D721Med (cell line): ENCODE measurements at regions not wholly inside any gene's neighbourhood (a gene's known extent, or its start where the extent isn't known, plus 50 kb on each side); places are given as distances from the start of the nearest gene placed in this dataset.

Experiments
- DNase-seq: peaks from one replicate; pipeline ENCODE4 v3.0.0; 2011; ENCODE audit warnings: low spot score; ENCODE audit not compliant: insufficient read length
- FAIRE-seq: peaks from 2 replicates; lab custom pipeline; 2011; peaks lifted over from hg19 to GRCh38; lab: Jason Lieb, UNC
- CTCF ChIP-seq: IDR thresholded peaks from 2 replicates; pipeline ENCODE4 v1.5.1; 2012; ENCODE audit warnings: mild to moderate bottlenecking, control low read depth; ENCODE audit not compliant: insufficient read depth; ENCODE audit errors: missing control alignments

- FAIRE-seq (no peak), DNase-seq (no peak)
- TF ChIP-seq CTCF, result no peak
Measured at GRCh38 chr3:154559623-154560022, 129.6 kb upstream of the GPR149 start.

- peak; percentile 12 for TF ChIP-seq CTCF
- no peak for DNase-seq
- FAIRE-seq, result no peak
Measured at GRCh38 chr3:154552338-154552737, 122.3 kb upstream of the GPR149 start.

DNA sequence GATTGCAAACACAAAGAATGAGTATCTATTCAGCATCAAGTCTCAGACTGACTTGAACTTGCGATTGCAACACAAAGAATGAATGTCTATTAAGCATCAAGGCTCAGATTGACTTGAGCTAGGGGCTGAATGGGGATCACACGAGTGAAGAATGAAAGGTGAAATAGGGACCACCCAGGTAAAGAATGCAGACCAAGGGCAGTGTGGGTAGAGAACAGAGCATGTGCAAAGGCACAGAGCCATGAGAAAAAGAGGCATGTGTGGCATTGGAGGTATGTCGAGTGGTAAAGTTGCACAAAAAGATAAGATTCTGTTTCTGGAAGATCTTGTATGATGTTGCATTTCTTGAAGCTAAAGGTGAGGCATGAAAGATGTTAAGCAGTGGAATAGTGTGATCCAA, 119.4 kb upstream of the GPR149 start:
- TF ChIP-seq CTCF, result no peak
- DNase-seq, result no peak

DNA sequence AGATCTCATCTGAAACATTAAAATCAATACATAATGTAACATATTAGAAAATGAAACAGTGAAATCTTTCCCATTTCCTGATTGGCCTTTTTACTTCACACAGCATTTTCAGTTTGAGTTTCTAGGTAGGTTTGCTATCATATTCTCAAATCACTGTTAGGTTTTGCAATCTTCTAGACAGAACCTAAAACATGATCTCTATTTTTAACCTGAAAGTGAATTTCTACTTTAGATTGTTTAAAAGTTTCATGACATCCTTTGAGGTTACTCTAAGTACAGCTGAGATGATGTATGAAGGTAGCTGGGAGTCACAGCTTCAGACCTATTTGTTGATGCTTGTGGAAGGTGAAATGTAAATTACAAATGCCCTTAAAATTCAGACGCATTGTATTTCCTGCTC, 118.4 kb upstream of the GPR149 start:
- FAIRE-seq (no peak), DNase-seq (no peak)
- no peak for TF ChIP-seq CTCF

More for the DNA sequence above, 119.4 kb upstream of the GPR149 start:
- no peak for FAIRE-seq

GRCh38 chr3:154542837-154543236, 112.8 kb upstream of the GPR149 start:
- no peak for TF ChIP-seq CTCF
- DNase-seq (no peak), FAIRE-seq (no peak)

DNA sequence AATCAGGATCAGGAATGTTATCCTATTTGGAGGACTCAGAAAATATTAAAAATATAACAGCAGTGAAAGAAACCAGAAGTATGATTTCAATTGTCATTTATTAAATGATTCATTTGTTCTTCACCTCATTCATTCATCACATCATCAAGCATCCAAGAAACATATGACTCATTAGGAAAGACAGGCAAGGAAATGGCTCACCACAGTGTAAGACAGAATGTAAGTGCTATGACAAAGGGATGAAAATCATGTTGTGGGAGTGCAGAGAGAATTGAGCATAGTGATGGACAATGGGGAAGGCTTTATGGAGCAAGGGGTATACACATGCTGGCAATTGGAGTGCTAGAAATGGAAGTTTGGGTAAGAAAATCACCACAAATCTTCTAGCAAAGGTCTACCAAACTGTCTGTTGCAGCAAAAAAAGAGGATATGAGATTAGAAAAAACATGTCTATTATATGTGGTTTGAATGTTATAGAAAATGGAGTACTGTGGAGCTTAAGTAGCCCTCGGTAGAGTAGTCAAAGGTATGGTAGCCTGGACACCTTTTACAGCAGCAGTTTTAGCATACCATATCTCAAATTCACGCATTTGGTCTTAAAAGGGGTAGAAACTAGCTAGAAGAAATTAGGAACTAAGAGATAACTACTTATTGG, 111.1 kb upstream of the GPR149 start:
- DNase-seq, result no peak
- FAIRE-seq, result no peak
- no peak for TF ChIP-seq CTCF

DNA sequence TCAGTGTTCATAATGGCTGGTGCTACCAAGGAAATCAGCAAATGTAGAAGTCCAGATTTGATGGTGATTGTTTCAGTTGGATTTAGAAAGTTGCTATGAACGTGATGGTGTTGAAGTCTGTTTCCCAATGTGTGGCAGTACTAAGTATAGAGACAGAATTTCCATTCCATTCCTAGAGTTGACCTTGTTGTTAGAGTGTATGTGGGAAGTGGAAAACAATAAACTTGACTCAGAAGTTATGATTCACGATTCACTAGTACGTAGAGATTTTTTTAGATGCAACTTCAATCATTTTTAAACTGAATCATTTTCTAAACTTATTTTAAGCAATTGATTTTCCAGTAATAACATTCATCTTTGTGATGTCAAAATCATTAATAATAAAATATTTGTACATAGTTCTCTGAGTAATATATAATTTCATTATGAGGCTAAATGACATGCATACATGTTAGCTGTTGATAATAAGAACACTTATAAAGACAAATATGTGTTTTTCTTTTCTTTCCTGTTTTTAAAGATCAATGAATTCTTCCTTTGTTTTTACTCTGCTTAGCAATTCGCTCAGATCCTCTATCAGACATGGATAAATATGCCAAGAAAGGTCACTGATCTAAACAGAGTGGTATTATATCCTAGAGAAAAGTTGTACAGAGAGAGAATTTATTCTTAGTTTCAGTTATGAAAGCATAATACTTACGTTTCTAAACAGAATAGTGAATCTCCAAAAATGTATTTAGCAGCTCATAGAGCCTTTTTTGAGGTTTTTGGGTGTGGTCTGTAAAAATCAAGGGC, 108.8 kb upstream of the GPR149 start:
- DNase-seq (no peak), FAIRE-seq (no peak)
- no peak for TF ChIP-seq CTCF
